DND-41 (cell line): ENCODE measurements at regions not wholly inside any gene's neighbourhood (a gene's known extent, or its start where the extent isn't known, plus 50 kb on each side); places are given as distances from the start of the nearest gene placed in this dataset.

Experiments used
- EZH2 ChIP-seq: IDR thresholded peaks from 3 replicates; pipeline ENCODE4 v1.6.1; 2012; ENCODE audit warnings: borderline replicate concordance, low read depth, mild to moderate bottlenecking, moderate library complexity, low read length, inconsistent platforms; ENCODE audit not compliant: severe bottlenecking
- TF ChIP-seq, protein P1 (sequence below): IDR thresholded peaks from 2 replicates; pipeline ENCODE4 v1.5.1; 2012; ENCODE audit warnings: borderline replicate concordance, low read length, moderate library complexity, mild to moderate bottlenecking; ENCODE audit not compliant: poor library complexity, severe bottlenecking; ENCODE audit errors: extremely low read depth

DNA sequence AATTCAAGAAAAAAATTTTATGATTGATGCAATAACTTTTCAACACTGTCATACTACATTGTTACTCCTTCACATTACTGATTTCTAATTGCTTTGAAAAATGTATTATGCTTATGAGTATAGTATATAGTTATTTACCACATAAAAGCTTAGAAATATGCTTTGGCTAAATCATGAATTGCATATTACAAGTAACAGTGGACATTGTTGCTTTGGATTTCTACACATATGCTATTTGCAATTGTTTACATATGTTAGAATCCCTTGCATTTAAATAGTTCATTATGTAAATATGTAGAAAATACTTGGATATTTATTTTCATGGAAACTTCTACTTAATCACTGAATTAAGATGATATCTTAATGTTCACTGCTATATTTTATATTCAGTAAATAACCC lies 577.5 kb downstream of the QKI start:
- TF ChIP-seq, protein P1, sequence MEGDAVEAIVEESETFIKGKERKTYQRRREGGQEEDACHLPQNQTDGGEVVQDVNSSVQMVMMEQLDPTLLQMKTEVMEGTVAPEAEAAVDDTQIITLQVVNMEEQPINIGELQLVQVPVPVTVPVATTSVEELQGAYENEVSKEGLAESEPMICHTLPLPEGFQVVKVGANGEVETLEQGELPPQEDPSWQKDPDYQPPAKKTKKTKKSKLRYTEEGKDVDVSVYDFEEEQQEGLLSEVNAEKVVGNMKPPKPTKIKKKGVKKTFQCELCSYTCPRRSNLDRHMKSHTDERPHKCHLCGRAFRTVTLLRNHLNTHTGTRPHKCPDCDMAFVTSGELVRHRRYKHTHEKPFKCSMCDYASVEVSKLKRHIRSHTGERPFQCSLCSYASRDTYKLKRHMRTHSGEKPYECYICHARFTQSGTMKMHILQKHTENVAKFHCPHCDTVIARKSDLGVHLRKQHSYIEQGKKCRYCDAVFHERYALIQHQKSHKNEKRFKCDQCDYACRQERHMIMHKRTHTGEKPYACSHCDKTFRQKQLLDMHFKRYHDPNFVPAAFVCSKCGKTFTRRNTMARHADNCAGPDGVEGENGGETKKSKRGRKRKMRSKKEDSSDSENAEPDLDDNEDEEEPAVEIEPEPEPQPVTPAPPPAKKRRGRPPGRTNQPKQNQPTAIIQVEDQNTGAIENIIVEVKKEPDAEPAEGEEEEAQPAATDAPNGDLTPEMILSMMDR = no peak
- TF ChIP-seq EZH2 = no peak
